NCI-H510A treated with DMSO at 0.1 percent for 48 hours (cell line): ENCODE measurements at regions not wholly inside any gene's neighbourhood (a gene's known extent, or its start where the extent isn't known, plus 50 kb on each side); places are given as distances from the start of the nearest gene placed in this dataset.
"Not testable (repeated sequence)": the region's sequence is repeated elsewhere in the genome, so short reads cannot be mapped to it uniquely, and the experiment has no call there.

ENCODE experiments used
- DNase-seq: peaks from one replicate; lab custom pipeline; 2025; lab: John Stamatoyannopoulos, UW

GRCh38 chr7:24395512-24395911 is 111.5 kb downstream of the NPY start:
- DNase-seq = peak; percentile 37

- DNase-seq = not testable (repeated sequence)
These were observed 112.4 kb downstream of the NPY start for GRCh38 chr7:24396387-24396786.

- peak; percentile 74 for DNase-seq
These were observed 117.9 kb downstream of the NPY start for GRCh38 chr7:24401628-24402593.

- DNase-seq = no peak
These were observed 118.7 kb downstream of the NPY start for GRCh38 chr7:24402655-24403054.

GRCh38 chr7:24403557-24403956 is 119.6 kb downstream of the NPY start:
- peak; percentile 28 for DNase-seq

GRCh38 chr7:24404315-24404714 is 120.3 kb downstream of the NPY start:
- DNase-seq = no peak

- DNase-seq = no peak
These were observed 121.0 kb downstream of the NPY start for GRCh38 chr7:24405002-24405401.

- DNase-seq = no peak
These were observed 122.2 kb downstream of the NPY start for GRCh38 chr7:24406053-24406788.

GRCh38 chr7:24406789-24407299 is 122.9 kb downstream of the NPY start:
- DNase-seq = no peak

- DNase-seq = no peak
These were observed 124.0 kb downstream of the NPY start for GRCh38 chr7:24407965-24408364.

- DNase-seq = no peak
These were observed 124.9 kb downstream of the NPY start for GRCh38 chr7:24408798-24409430.

- no peak for DNase-seq
These were observed 125.5 kb downstream of the NPY start for GRCh38 chr7:24409431-24410024.

GRCh38 chr7:24411226-24411625 is 127.2 kb downstream of the NPY start:
- no peak for DNase-seq

- no peak for DNase-seq
These were observed 133.6 kb downstream of the NPY start for GRCh38 chr7:24417526-24418120.

GRCh38 chr7:24419077-24419476 is 135.1 kb downstream of the NPY start:
- no peak for DNase-seq

- DNase-seq = no peak
These were observed 135.5 kb downstream of the NPY start for GRCh38 chr7:24419511-24419910.

- no peak for DNase-seq
These were observed 138.5 kb downstream of the NPY start for GRCh38 chr7:24422441-24423010.

- DNase-seq = no peak
These were observed 141.7 kb downstream of the NPY start for GRCh38 chr7:24425664-24426063.

- DNase-seq = no peak
These were observed 143.1 kb downstream of the NPY start for GRCh38 chr7:24427048-24427447.

GRCh38 chr7:24428676-24429075 is 144.6 kb upstream of the PALS2 start:
- no peak for DNase-seq

- DNase-seq = no peak
These were observed 140.6 kb upstream of the PALS2 start for GRCh38 chr7:24432677-24433076.
